Hepatocyte (in vitro differentiated cells): ENCODE measurements at regions not wholly inside any gene's neighbourhood (a gene's known extent, or its start where the extent isn't known, plus 50 kb on each side); places are given as distances from the start of the nearest gene placed in this dataset.

ENCODE experiments used
- DNase-seq: peaks from one replicate; pipeline ENCODE4 v3.0.0-alpha.2; 2016; ENCODE audit warnings: low spot score
- H2AFZ ChIP-seq: fragments of 200-600 bp; sonication (generic); 2 replicates; pipeline ENCODE4 v1.6.0; 2016; ENCODE audit warnings: antibody characterized with exemption, mild to moderate bottlenecking
- H3K27ac ChIP-seq: fragments of 200-600 bp; sonication (generic); 2 replicates; pipeline ENCODE4 v1.5.1; 2016; ENCODE audit warnings: mild to moderate bottlenecking
- H3K27me3 ChIP-seq: fragments of 200-600 bp; sonication (generic); 2 replicates; pipeline ENCODE4 v1.6.1; 2016
- H3K36me3 ChIP-seq: fragments of 200-600 bp; sonication (generic); replicated peaks from 2 replicates; pipeline ENCODE4 v1.5.1; 2016; ENCODE audit warnings: low read depth; ENCODE audit not compliant: insufficient read depth
- H3K4me1 ChIP-seq: fragments of 200-600 bp; sonication (generic); 2 replicates; pipeline ENCODE4 v1.5.1; 2016; ENCODE audit warnings: mild to moderate bottlenecking, moderate library complexity; ENCODE audit not compliant: insufficient read depth
- H3K4me2 ChIP-seq: fragments of 200-600 bp; sonication (generic); 2 replicates; pipeline ENCODE4 v1.6.0; 2016
- H3K4me3 ChIP-seq: fragments of 200-600 bp; sonication (generic); 2 replicates; pipeline ENCODE4 v1.5.1; 2016; ENCODE audit warnings: mild to moderate bottlenecking
- H3K79me2 ChIP-seq: fragments of 200-600 bp; sonication (generic); 2 replicates; pipeline ENCODE4 v1.6.0; 2017; ENCODE audit warnings: mild to moderate bottlenecking
- H3K9me2 ChIP-seq: fragments of 200-600 bp; sonication (generic); replicated peaks from 2 replicates; pipeline ENCODE4 v1.6.0; 2017; ENCODE audit warnings: mild to moderate bottlenecking; ENCODE audit not compliant: insufficient read depth
- H3K9me3 ChIP-seq: fragments of 200-600 bp; sonication (generic); 2 replicates; pipeline ENCODE4 v1.5.1; 2016; ENCODE audit warnings: low read depth, mild to moderate bottlenecking
- H4K20me1 ChIP-seq: fragments of 200-600 bp; sonication (generic); 2 replicates; pipeline ENCODE4 v1.6.0; 2016; ENCODE audit warnings: mild to moderate bottlenecking; ENCODE audit not compliant: insufficient read depth, poor library complexity, severe bottlenecking
- CTCF ChIP-seq: fragments of 200-600 bp; sonication (generic); IDR thresholded peaks from 2 replicates; pipeline ENCODE4 v1.5.1; 2016; ENCODE audit warnings: antibody characterized with exemption, mild to moderate bottlenecking; ENCODE audit not compliant: poor library complexity
- EZH2 ChIP-seq: fragments of 200-600 bp; sonication (generic); IDR thresholded peaks from 2 replicates; pipeline ENCODE4 v1.6.1; 2016; ENCODE audit warnings: antibody characterized with exemption, mild to moderate bottlenecking, borderline replicate concordance
- EZH2phosphoT487 ChIP-seq: fragments of 200-600 bp; sonication (generic); IDR thresholded peaks from one replicate; pipeline ENCODE4 v1.6.1; 2018; ENCODE audit warnings: antibody characterized with exemption, mild to moderate bottlenecking, low read depth, moderate library complexity; ENCODE audit not compliant: unreplicated experiment, severe bottlenecking
- WGBS: methylation state at CpG from one replicate; pipeline ENCODE4 v1.1.6; 2016; ENCODE audit warnings: low lambda C conversion rate; ENCODE audit errors: missing lambda C conversion rate; 5-methylcytosine and 5-hydroxymethylcytosine counted together

GRCh38 chr2:160672211-160672610 lies 178.6 kb upstream of the RBMS1 start:
- TF ChIP-seq EZH2 (no peak), CTCF (no peak), EZH2phosphoT487 (no peak)
- Histone ChIP-seq H3K4me3 (no peak overlapping the region), H3K27me3 (no peaks in the 10 kb centered on the region), H3K4me1 (no peaks in the 10 kb centered on the region), H4K20me1 (no peaks in the 10 kb centered on the region), H3K79me2 (no peaks in the 10 kb centered on the region), H3K27ac (no peak overlapping the region), H2AFZ (no peak overlapping the region), H3K9me3 (no peaks in the 10 kb centered on the region), H3K9me2 (no peaks in the 10 kb centered on the region), H3K36me3 (no peaks in the 10 kb centered on the region), H3K4me2 (no peak overlapping the region)
- 58% methylated on average over 1 of the region's 1 CpG for WGBS
- DNase-seq: no peak

- 90% methylated on average over 2 of the region's 2 CpGs for WGBS
- H3K4me1 ChIP-seq: no peaks in the 10 kb centered on the region
- H4K20me1 ChIP-seq: no peaks in the 10 kb centered on the region
- no peak overlapping the region for H3K27ac ChIP-seq
- H2AFZ ChIP-seq: no peak overlapping the region
- H3K9me2 ChIP-seq: no peaks in the 10 kb centered on the region
- DNase-seq: no peak
- no peak overlapping the region for H3K4me2 ChIP-seq
- no peaks in the 10 kb centered on the region for H3K36me3 ChIP-seq
- H3K27me3 ChIP-seq: no peaks in the 10 kb centered on the region
- no peaks in the 10 kb centered on the region for H3K9me3 ChIP-seq
- no peaks in the 10 kb centered on the region for H3K79me2 ChIP-seq
- no peak overlapping the region for H3K4me3 ChIP-seq
- TF ChIP-seq EZH2: no peak
- no peak for TF ChIP-seq EZH2phosphoT487
- TF ChIP-seq CTCF: no peak
These were observed 180.6 kb upstream of the RBMS1 start for GRCh38 chr2:160674146-160674750.

GRCh38 chr2:160679686-160680085 lies 186.1 kb upstream of the RBMS1 start:
- 87% methylated on average over 7 of the region's 7 CpGs for WGBS
- no peak overlapping the region for H3K4me2 ChIP-seq
- H4K20me1 ChIP-seq: no peaks in the 10 kb centered on the region
- no peak for TF ChIP-seq EZH2
- TF ChIP-seq EZH2phosphoT487: no peak
- no peak for TF ChIP-seq CTCF
- H3K4me3 ChIP-seq: no peak overlapping the region
- no peaks in the 10 kb centered on the region for H3K79me2 ChIP-seq
- no peaks in the 10 kb centered on the region for H3K4me1 ChIP-seq
- H3K36me3 ChIP-seq: no peaks in the 10 kb centered on the region
- no peak for DNase-seq
- H2AFZ ChIP-seq: no peak overlapping the region
- no peak overlapping the region for H3K27ac ChIP-seq
- peaks cover 3% of the 10 kb centered on the region for H3K9me3 ChIP-seq
- no peaks in the 10 kb centered on the region for H3K9me2 ChIP-seq
- no peaks in the 10 kb centered on the region for H3K27me3 ChIP-seq

- Histone ChIP-seq H3K36me3 (no peaks in the 10 kb centered on the region), H3K27me3 (no peaks in the 10 kb centered on the region), H3K4me3 (no peak overlapping the region), H3K9me2 (no peaks in the 10 kb centered on the region), H3K79me2 (no peaks in the 10 kb centered on the region), H4K20me1 (no peaks in the 10 kb centered on the region), H3K4me1 (no peaks in the 10 kb centered on the region), H2AFZ (no peak overlapping the region), H3K27ac (no peak overlapping the region), H3K4me2 (no peak overlapping the region), H3K9me3 (peaks cover 3% of the 10 kb centered on the region)
- no peak for TF ChIP-seq EZH2
- no peak for TF ChIP-seq EZH2phosphoT487
- no peak for TF ChIP-seq CTCF
- no peak for DNase-seq
These were observed 186.7 kb upstream of the RBMS1 start for GRCh38 chr2:160680294-160680693.
